ENCODE measurements at regions not wholly inside any gene's neighbourhood (a gene's known extent, or its start where the extent isn't known, plus 50 kb on each side); places are given as distances from the start of the nearest gene placed in this dataset.

GRCh38 chr2:122805346-122805745, 1049.9 kb downstream of the TSN start (continued):
- TF ChIP-seq, protein P1, sequence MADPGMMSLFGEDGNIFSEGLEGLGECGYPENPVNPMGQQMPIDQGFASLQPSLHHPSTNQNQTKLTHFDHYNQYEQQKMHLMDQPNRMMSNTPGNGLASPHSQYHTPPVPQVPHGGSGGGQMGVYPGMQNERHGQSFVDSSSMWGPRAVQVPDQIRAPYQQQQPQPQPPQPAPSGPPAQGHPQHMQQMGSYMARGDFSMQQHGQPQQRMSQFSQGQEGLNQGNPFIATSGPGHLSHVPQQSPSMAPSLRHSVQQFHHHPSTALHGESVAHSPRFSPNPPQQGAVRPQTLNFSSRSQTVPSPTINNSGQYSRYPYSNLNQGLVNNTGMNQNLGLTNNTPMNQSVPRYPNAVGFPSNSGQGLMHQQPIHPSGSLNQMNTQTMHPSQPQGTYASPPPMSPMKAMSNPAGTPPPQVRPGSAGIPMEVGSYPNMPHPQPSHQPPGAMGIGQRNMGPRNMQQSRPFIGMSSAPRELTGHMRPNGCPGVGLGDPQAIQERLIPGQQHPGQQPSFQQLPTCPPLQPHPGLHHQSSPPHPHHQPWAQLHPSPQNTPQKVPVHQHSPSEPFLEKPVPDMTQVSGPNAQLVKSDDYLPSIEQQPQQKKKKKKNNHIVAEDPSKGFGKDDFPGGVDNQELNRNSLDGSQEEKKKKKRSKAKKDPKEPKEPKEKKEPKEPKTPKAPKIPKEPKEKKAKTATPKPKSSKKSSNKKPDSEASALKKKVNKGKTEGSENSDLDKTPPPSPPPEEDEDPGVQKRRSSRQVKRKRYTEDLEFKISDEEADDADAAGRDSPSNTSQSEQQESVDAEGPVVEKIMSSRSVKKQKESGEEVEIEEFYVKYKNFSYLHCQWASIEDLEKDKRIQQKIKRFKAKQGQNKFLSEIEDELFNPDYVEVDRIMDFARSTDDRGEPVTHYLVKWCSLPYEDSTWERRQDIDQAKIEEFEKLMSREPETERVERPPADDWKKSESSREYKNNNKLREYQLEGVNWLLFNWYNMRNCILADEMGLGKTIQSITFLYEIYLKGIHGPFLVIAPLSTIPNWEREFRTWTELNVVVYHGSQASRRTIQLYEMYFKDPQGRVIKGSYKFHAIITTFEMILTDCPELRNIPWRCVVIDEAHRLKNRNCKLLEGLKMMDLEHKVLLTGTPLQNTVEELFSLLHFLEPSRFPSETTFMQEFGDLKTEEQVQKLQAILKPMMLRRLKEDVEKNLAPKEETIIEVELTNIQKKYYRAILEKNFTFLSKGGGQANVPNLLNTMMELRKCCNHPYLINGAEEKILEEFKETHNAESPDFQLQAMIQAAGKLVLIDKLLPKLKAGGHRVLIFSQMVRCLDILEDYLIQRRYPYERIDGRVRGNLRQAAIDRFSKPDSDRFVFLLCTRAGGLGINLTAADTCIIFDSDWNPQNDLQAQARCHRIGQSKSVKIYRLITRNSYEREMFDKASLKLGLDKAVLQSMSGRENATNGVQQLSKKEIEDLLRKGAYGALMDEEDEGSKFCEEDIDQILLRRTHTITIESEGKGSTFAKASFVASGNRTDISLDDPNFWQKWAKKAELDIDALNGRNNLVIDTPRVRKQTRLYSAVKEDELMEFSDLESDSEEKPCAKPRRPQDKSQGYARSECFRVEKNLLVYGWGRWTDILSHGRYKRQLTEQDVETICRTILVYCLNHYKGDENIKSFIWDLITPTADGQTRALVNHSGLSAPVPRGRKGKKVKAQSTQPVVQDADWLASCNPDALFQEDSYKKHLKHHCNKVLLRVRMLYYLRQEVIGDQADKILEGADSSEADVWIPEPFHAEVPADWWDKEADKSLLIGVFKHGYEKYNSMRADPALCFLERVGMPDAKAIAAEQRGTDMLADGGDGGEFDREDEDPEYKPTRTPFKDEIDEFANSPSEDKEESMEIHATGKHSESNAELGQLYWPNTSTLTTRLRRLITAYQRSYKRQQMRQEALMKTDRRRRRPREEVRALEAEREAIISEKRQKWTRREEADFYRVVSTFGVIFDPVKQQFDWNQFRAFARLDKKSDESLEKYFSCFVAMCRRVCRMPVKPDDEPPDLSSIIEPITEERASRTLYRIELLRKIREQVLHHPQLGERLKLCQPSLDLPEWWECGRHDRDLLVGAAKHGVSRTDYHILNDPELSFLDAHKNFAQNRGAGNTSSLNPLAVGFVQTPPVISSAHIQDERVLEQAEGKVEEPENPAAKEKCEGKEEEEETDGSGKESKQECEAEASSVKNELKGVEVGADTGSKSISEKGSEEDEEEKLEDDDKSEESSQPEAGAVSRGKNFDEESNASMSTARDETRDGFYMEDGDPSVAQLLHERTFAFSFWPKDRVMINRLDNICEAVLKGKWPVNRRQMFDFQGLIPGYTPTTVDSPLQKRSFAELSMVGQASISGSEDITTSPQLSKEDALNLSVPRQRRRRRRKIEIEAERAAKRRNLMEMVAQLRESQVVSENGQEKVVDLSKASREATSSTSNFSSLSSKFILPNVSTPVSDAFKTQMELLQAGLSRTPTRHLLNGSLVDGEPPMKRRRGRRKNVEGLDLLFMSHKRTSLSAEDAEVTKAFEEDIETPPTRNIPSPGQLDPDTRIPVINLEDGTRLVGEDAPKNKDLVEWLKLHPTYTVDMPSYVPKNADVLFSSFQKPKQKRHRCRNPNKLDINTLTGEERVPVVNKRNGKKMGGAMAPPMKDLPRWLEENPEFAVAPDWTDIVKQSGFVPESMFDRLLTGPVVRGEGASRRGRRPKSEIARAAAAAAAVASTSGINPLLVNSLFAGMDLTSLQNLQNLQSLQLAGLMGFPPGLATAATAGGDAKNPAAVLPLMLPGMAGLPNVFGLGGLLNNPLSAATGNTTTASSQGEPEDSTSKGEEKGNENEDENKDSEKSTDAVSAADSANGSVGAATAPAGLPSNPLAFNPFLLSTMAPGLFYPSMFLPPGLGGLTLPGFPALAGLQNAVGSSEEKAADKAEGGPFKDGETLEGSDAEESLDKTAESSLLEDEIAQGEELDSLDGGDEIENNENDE (IDR thresholded peaks at IDR 0.05; ENCODE audit: insufficient replicate concordance, low read length): no peak
- TF ChIP-seq CEBPB (IDR thresholded peaks at IDR 0.05; ENCODE audit: low read depth, low read length) (no peak), CTBP2 (IDR thresholded peaks at IDR 0.05; ENCODE audit: borderline replicate concordance, insufficient read depth, insufficient read length, low read length) (no peak), CHD1 (IDR thresholded peaks at IDR 0.05; ENCODE audit: low read depth, low read length) (no peak), GTF2F1 (IDR thresholded peaks at IDR 0.05; ENCODE audit: borderline replicate concordance, low read depth, low read length) (no peak), POLR2A (IDR thresholded peaks at IDR 0.05; ENCODE audit: control extremely low read depth in 1 of 2, low read depth in 2 of 2, low read length in 2 of 2) (no peak), CBX5 (IDR thresholded peaks at IDR 0.05; ENCODE audit: low read depth, low read length) (no peak), MAFK (IDR thresholded peaks at IDR 0.05; ENCODE audit: low read depth, low read length) (no peak), RXRA (IDR thresholded peaks at IDR 0.05; ENCODE audit: insufficient read depth, low read depth, low read length) (no peak)
